KBM-7 (cell line): ENCODE measurements at regions not wholly inside any gene's neighbourhood (a gene's known extent, or its start where the extent isn't known, plus 50 kb on each side); places are given as distances from the start of the nearest gene placed in this dataset.

Experiments
- DNase-seq: peaks from one replicate; pipeline ENCODE4 v3.0.0-alpha.2; 2015
- in situ Hi-C: fragments of 300-500 bp; cut with MboI; formaldehyde crosslinking; loops from 2 replicates; pipeline ENCODE4 v1.14.3; 2020; ENCODE audit warnings: low sequenced_read_pairs, low pct_unique_long_range_greater_than_20kb, mixed read lengths

DNA sequence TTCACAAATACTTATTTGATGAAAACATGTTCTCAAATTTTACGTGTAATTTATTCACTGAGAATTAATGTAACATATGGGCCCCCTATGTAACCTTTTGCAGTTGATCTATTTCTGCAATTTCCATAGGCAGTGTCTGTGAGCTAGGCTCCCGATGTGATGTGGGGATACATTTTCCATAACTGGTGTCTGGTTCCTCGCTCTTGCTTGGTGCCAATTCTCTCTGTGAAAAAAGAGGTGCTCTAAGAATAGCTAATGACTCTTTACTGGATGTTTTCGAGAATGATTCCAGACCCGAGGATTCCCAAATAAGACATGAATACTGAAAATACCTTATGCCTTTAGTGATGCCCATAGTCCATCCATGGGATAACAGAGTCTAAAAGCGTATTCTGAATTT is 286.7 kb upstream of the FZD8 start:
- in situ Hi-C loops, result no loop called here
- DNase-seq, result no peak

DNA sequence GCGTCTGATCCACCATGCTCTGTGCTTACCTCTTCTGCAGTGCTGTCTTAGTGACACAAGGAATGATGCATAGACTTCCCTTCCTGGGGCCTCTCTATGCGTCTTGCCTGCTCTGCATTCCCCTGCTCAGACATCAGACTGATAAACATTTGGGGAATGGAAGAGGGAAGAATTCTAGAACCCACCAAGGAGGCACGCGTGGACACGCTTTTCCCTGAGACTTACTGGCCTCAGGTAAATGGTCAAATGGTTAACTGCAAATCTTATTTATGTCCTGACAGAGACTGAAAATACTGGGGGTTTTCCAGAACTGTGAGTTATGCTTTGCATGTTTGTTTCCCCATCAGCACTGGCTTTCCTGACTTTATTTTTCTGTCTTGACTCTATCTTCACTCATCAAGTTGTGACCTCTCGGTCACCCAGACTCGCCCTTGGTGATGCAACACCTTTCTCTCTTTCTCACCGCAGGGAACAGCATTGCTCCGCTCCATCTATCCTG is 285.9 kb upstream of the FZD8 start:
- no peak for DNase-seq
- in situ Hi-C loops, result no loop called here

DNA sequence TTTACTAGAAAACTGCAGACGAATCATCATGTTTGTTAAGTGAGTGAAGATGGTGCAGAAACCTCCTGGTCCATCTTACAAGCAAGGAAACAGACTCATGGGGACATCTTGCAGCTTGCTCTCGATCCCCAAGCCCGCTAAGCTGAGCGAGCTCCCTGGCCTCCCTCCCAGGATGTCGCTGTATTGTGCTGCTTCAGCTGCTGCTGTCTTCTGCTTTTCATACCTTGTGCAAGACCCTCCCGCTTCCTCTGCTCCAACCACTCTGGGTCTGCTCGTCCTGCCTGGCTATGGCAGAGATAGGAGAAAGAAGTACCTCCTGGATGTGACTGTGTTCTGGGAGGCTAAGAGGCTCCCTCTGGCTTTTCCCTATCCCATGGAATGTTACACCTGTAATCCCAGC is 285.2 kb upstream of the FZD8 start:
- in situ Hi-C loops, result no loop called here
- DNase-seq, result no peak

DNA sequence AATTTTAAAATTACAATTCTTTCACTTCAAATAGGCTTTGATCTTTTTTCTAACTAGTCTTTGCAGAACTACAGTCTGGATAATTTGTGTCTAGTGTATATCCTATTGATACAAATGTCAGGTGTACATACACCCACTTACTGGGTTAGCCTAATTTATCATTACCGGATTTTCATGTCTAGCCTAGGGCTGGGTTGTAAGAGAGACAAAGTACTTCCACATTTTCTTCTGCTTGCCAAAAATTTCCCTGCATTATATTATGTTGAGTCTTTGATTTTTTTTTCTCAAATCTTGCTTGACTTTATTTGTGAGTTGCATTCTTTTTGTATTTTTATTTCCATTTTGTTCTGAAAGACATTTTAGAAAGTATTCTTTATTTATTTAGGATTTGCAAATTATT is 284.8 kb upstream of the FZD8 start:
- in situ Hi-C loops, result no loop called here

DNA sequence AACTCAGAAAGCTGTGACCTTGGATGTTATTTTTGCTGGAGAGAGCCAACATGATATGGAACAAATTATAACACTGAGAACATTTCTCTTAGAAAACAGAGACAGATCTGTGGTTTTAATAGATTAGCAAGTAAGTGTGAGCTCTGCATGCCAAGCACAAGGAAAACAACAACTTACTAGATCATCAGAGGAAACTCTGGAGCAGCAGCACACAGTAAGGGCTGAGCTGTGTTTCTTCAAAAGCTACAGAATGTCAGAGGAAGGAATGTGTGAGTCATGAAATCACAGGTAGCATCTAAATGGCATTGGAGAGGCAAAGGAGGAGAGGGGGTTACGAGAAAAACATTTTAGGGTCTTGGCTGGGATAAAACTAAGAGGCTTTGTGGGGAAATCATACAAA is 283.4 kb upstream of the FZD8 start:
- no peak for DNase-seq
- in situ Hi-C loops, result no loop called here

More for the DNA sequence above, 284.8 kb upstream of the FZD8 start:
- no peak for DNase-seq

DNA sequence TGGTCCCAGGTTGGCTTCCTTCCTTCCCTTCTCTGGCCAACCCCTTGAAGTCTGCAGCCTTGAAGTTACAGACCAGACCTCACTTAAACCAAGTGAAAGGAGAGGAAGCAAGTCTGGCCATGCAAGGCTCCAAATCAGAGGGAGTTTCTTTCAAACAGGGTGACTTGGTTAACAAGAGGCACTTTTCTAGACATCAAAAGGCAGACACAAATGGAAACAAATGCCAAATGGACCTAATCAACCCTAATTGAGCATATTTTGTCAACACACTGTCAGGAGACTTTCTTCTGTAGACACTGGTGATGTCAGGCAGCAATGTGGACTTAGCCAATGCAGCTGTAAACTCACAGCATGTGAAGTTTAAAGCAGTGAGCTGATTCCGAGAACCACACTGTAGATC is 282.7 kb upstream of the FZD8 start:
- in situ Hi-C loops, result no loop called here
- DNase-seq, result no peak

DNA sequence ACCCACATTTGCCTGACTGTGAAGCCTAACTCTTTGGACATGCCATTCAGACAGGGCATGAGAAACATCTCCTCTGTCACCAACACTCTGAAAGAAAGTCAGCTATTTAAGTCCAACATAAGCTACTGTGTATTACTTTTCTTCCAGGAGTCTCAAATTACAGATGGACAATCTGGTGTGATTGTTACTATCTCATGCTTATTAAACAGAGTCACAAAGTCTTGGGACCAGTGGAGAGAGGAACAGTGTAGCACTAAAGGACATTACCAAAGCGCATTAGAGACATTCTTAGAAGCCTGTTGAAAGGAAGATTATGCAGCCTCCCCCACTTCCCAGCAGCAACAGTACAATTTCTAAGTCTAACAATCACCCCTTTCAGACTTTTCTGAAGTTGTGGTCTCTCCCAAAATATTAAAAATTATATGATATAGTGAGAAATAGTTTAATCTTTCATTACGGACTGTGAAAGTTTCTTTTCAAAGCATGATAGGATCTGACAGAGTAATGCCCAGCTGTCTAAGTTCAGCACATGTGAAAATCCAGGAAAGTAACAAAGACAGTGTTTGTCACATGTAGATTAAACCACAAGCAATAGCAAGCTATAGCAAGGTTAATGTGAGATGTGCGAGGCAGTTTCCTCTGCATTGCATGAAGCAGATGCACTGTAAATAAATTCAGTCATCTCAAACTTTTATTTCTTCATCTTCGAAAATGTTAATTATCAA is 280.9 kb upstream of the FZD8 start:
- DNase-seq, result no peak
- in situ Hi-C loops, result no loop called here

DNA sequence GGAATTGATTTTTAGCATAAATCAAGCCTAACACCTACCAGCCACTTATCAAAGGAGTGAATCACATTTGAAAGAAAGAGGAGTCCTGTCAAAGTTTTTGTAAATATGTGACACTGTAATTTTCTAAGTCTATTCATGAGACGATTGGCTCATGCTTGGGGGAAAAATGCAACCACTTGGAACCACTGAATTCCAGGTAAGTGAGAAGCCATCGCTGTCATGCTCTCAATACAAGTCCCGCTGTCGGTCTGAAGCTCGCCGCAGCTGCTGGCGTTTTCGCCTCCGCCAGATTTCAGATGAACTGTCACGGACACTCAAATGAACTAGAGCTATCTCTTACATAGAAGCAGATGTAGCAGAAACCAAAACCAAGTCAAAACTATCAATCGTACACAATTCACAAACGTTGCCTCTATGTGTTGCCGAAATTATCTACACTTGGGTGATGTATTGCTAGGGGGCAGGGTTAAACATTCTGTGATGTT is 279.8 kb upstream of the FZD8 start:
- DNase-seq, result no peak
- in situ Hi-C loops, result no loop called here

DNA sequence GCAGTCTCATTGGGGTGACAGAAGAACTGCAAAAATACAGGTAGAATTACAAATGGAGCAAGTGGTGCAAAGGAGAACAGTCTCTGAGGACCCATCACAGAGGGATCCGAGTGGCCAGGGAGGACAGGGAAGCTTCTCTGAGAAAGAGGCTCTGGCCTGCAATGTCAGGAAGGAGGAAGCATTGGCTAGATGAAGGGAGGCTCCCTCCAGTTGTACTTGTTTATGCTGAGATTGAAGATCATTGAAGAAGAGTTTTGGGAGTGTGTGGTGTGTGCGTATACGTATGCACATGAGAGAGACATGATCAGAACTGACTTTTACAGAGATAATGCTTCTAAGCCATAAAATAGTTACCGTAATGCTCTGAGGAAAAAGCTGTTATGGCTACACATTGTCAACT is 274.7 kb upstream of the FZD8 start:
- in situ Hi-C loops, result no loop called here
- DNase-seq, result no peak

DNA sequence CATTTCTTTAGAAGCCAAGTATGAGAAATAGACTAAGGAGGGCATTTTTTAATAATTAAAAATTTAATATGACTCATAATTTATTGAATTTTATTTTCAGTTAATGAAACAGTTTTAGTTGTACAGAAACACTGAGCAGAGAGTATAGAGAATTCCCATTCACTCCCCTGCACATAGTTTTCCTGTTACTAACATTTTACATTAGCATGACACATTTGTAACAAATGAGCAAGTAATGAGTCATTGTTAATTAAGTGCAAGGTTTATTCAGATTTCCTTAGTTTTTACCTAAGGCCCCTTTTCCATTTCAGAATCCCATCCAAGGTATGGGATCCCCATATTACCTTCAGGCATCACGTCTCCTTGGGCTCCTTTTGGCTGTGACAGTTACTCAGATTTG is 271.5 kb upstream of the FZD8 start:
- in situ Hi-C loops, result no loop called here
- DNase-seq, result no peak

DNA sequence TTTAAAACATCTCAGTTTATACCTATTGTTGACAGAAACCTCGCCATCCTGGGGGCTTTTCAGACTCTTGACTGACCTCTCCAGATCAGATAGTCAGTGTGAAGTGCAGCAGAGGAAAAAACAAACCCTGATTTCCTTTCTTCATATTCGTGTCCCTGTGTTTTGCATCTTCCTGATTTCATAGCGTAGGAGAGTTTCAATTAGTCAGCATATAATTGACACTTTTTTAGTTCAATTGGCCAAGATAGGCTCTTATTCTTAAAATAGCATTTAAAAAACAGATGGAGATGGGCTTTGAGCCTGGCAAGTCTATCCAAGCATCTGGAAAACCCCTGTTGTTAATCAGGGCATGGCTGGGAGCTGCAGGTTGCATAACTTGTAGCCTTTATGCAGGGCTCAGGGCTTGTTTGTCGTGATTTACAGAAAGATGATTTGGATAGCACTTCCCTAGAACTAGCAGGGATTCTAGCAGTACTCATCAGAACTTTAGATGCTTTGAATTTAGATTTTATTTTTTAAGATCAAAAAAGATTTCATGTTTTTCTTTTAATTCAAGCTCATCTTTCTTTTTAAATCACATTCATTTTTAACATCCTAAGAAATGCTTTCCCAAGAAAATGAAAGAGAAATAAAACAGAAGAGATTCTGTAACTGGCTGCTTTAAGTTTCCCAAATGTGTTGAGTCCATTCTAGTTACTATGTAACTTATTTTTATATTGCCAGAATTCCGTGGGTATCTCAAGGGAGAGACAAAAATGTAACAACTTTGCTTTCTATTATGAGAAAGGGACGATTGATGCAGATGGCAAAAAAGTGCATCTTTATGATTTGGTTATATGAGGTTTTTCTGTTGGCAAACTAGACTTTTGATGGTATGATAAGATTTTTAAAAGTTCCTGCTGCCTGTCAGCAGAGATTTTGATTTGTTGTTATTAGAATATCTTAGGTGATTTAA is 270.8 kb upstream of the FZD8 start:
- no peak for DNase-seq
- in situ Hi-C loops, result no loop called here

DNA sequence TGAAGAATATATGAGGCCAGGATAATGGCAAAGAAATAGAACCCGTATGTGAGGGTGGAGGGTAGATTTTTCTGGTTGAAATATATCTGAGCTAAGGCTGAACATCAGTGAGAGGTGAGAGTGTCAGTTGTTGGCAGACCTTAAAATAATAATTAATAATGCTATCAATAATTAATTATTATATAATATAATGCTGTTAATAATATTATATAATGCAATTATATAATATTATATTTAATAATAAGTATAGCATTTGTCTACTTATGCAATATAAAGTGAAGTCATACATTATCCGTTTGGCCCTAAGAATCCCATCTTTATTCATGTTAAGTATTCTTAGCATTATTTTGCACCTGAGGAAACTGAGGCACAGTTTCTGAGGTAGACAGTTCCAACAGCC is 269.9 kb upstream of the FZD8 start:
- no peak for DNase-seq
- in situ Hi-C loops, result no loop called here

DNA sequence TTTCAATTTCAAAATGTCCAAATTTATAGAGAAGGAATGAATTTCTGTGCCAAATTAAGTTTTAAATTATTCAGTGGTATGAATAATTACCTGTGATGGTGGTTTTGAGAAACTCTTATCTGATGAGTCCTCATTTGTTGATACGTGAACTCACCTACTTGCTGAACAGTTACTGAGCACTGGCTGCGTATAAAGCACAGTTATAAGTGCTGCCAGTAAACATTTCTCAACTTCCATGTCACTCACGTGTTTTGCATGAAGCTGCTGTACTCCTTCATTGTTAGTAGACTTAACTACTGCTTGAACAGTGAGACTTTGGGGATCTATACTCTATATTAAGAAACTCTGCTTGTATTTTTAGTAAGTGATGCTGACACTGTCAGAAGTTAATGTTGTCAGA is 269.1 kb upstream of the FZD8 start:
- DNase-seq, result no peak
- in situ Hi-C loops, result no loop called here

DNA sequence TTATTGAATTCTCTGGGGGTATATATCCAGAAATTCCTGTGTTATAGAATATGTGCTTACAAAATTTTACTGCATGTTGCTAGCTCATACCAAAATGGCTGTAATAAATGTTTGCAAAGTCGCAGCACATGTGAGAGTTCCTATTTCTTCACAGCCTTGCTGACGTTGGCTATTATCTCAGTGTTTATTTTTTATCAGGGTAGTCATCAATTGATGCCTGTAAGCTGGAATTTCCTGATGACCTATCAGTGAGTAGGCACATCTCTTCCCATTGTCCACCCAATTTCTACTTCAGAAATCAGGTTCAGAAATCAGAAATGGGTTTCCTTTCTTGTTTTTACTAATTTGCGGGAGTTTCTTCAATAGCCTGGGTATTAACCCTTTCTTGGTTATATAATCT is 268.1 kb upstream of the FZD8 start:
- in situ Hi-C loops, result no loop called here

DNA sequence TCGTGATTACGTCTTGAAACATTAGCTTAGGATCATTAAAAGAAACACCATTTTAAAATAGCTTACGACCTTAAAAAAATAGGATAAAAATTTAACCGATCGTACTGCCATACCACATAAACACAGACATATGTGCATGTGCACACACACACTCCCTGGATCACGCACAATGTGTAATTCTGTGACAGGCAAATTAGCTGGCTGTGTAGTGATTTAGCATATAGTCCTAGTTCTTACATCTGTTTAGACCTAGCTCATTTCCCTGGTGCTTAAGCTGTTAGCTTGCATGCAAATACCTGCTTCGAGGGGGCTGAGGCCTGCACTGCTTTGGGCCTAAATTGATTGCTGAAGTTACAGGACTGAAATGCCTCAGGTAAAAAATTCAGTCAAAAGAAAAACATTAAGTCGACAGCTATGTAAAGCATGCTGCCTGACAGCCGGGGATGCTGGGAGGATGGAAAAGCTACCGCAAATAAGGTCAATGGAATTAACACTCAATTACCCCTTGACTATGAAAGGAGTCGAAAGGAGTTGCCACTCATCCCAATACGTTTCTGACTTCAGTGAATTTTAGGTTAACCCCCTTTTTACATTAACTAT is 267.1 kb upstream of the FZD8 start:
- DNase-seq, result no peak

More for the DNA sequence above, 268.1 kb upstream of the FZD8 start:
- DNase-seq, result no peak

DNA sequence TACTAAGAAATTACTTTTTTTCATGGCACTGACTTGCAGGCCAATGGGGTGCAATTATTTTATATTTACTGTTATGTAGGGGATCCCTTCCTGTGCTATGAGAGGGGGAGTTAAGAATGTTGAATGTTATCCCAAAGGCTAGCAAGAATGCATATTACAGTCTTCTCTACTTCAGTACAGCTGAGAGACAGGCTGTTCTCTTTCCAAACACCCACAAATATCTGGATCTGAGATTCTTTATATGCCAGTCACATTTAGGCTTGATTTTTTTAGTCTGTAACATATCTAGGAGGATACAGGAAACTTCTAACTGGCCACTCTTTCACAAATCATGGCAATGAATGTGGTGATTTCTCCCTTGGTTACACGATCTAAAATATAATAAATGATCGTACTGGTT is 266.4 kb upstream of the FZD8 start:
- in situ Hi-C loops, result no loop called here

More for the DNA sequence above, 267.1 kb upstream of the FZD8 start:
- in situ Hi-C loops, result no loop called here

DNA sequence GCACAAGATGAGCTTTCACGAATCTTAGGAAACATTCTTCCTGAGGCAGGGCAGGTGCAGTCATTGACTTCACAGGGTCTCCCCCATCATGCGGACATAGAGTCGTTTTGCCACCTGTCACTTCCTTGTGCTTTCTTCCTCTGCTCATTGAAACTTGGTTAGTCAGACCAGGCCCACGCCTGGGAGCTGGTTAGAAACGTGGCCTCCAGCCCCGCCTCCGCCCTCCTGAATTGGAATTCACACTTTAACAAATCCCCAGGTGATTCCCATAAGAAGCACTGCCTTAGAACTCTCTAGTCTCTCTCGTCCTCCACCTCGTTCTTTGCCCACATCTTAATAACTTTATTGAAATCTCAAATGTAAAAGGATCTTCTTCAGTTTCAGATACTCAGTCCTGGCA is 265.5 kb upstream of the FZD8 start:
- no peak for DNase-seq
- in situ Hi-C loops, result no loop called here

More for the DNA sequence above, 266.4 kb upstream of the FZD8 start:
- DNase-seq, result no peak

DNA sequence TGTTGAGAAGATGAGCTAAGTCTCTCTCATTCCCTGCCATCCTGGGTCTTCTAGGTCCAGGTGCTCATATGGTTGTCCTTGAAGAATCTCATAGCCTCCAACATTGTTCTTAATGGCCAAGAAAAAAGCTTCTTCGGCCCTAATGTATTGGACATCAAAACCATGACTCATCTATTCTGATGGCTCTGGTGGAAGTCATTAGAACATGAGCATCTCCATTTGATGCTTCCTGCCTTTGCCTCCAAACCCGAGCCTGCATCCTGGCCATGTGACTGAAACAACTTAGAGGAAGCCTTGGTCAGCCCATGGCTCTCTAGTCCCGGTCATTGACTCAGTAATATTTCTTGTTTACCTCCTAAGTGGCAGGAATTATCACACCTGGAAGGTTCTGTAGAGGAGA is 264.1 kb upstream of the FZD8 start:
- DNase-seq, result no peak
- in situ Hi-C loops, result no loop called here

DNA sequence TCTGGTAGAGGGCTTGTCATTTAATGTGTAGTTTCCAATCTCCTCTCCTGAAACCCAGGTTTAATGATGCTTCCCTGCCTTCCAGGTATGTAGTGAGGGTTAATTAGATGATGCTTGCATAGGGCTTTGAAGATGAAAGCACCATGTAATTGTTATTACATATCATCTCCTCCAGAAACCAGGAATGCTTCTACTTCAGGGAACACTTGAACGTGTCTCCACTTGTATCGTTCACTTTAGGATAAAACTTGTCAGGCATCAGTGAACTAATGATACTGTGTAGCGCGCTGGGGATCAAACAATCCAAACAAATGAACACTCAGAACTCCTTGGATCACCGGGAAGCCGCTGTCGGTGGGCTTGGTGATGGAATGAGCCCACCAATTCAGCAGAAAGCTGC is 260.9 kb upstream of the FZD8 start:
- in situ Hi-C loops, result no loop called here

More for the DNA sequence above, 260.9 kb upstream of the FZD8 start:
- no peak for DNase-seq
